Activated CD4-positive, alpha-beta T cell treated with anti-CD3 and anti-CD28 coated beads for 36 hours (primary cell): ENCODE measurements at regions not wholly inside any gene's neighbourhood (a gene's known extent, or its start where the extent isn't known, plus 50 kb on each side); places are given as distances from the start of the nearest gene placed in this dataset.

ENCODE experiments used
- ATAC-seq: fragments of 200-7000 bp; cut with Tn5 transposase; one replicate; pipeline ENCODE4 v1.10.0; 2021; ENCODE audit warnings: mild to moderate bottlenecking, moderate library complexity
- CTCF ChIA-PET: fragments of 350-600 bp; sonication (Branson Sonifier 250); formaldehyde crosslinking; loops from one replicate; lab custom pipeline; 2021; ENCODE audit warnings: antibody characterized with exemption; lab: Charles Lee
- POLR2A ChIA-PET: fragments of 350-600 bp; sonication (Branson Sonifier 250); formaldehyde crosslinking; loops from one replicate; lab custom pipeline; 2021; ENCODE audit warnings: antibody characterized with exemption, inconsistent platforms; lab: Charles Lee
- DNase-seq: peaks from one replicate; pipeline ENCODE4 v3.0.0-alpha.2; 2020
- H3K27ac Mint-ChIP-seq: one replicate; pipeline ENCODE4 v1.8.0; 2021; ENCODE audit warnings: mixed read lengths
- H3K27me3 Mint-ChIP-seq: one replicate; pipeline ENCODE4 v1.8.0; 2021; ENCODE audit warnings: mixed read lengths
- H3K36me3 Mint-ChIP-seq: one replicate; pipeline ENCODE4 v1.8.0; 2021; ENCODE audit warnings: low read depth, mixed read lengths
- H3K4me1 Mint-ChIP-seq: one replicate; pipeline ENCODE4 v1.8.0; 2021; ENCODE audit warnings: mixed read lengths
- H3K4me3 Mint-ChIP-seq: one replicate; pipeline ENCODE4 v1.8.0; 2021; ENCODE audit warnings: mild to moderate bottlenecking, moderate library complexity, mixed read lengths
- H3K9me3 Mint-ChIP-seq: one replicate; pipeline ENCODE4 v1.8.0; 2021; ENCODE audit warnings: low read depth, mixed read lengths
- intact Hi-C, 2 experiments: fragments of 100-400 bp; cut with DNase I in 1 of 2; cut with micrococcal nuclease in 1 of 2; formaldehyde crosslinking; loops; one replicate each; pipeline versions ENCODE4 v1.14.2 to v1.15.1; 2022 to 2024; cut with DNase I, micrococcal nuclease

GRCh38 chr13:57568865-57569264 is 62.7 kb upstream of the PCDH17 start:
- Mint-ChIP-seq H3K4me1 (no peaks in the 10 kb centered on the region), H3K4me3 (no peak overlapping the region), H3K9me3 (peaks cover 14% of the 10 kb centered on the region), H3K36me3 (no peaks in the 10 kb centered on the region), H3K27me3 (no peaks in the 10 kb centered on the region), H3K27ac (no peak overlapping the region)
- intact Hi-C loops: no loop called here
- ATAC-seq (no peak), DNase-seq (no peak)
- POLR2A ChIA-PET: no interaction called here
- CTCF ChIA-PET: no interaction called here

GRCh38 chr13:57569986-57570385 is 61.6 kb upstream of the PCDH17 start:
- intact Hi-C loops: no loop called here
- ATAC-seq (no peak), DNase-seq (no peak)
- H3K4me1 Mint-ChIP-seq: no peaks in the 10 kb centered on the region
- H3K4me3 Mint-ChIP-seq: no peak overlapping the region
- ChIA-PET POLR2A (no interaction called here), CTCF (no interaction called here)
- H3K36me3 Mint-ChIP-seq: no peaks in the 10 kb centered on the region
- no peak overlapping the region for H3K27ac Mint-ChIP-seq
- H3K27me3 Mint-ChIP-seq: no peaks in the 10 kb centered on the region
- H3K9me3 Mint-ChIP-seq: peaks cover 14% of the 10 kb centered on the region
